HCT116 (cell line): ENCODE measurements at regions not wholly inside any gene's neighbourhood (a gene's known extent, or its start where the extent isn't known, plus 50 kb on each side); places are given as distances from the start of the nearest gene placed in this dataset.

Experiments
- ATAC-seq: fragments of 200-7000 bp; cut with Tn5 transposase; 2 replicates; pipeline ENCODE4 v1.9.1; 2020; ENCODE audit warnings: mild to moderate bottlenecking, moderate library complexity
- BruUV-seq: library from RNA; stranded (reverse); fragments of 400-500 nt; replicated peaks from 2 replicates; lab custom pipeline; 2021; lab: Mats Ljungman, UMichigan
- CTCF ChIA-PET: fragments of 300-600 bp; sonication (Branson Sonifier 250); formaldehyde crosslinking; loops from one replicate; lab custom pipeline; 2021; ENCODE audit warnings: antibody characterized with exemption; lab: Charles Lee
- POLR2A ChIA-PET: fragments of 300-600, 350-600 bp; sonication (Branson Sonifier 250); formaldehyde crosslinking; loops from one replicate; lab custom pipeline; 2021; ENCODE audit warnings: antibody characterized with exemption; lab: Charles Lee
- RAD21 ChIA-PET, 2 experiments: fragments of 300-600 bp; sonication (Branson Sonifier 250); formaldehyde crosslinking; loops; one replicate each; lab custom pipeline; 2023; ENCODE audit warnings: low total read pairs in 2 of 2; ENCODE audit not compliant: uncharacterized antibody in 2 of 2, unreplicated experiment in 2 of 2, low non-redundant PET in 1 of 2; lab: Charles Lee
- DNase-seq: peaks from one replicate; pipeline ENCODE4 v3.0.0-alpha.2; 2010; ENCODE audit warnings: low read depth, low spot score
- H2AFZ ChIP-seq: fragments of 200-600 bp; shearing (Covaris generic), sonication (generic); 2 replicates; pipeline ENCODE4 v1.6.1; 2017; ENCODE audit warnings: low read depth, mixed run types, mixed read lengths, antibody characterized with exemption, low read length; ENCODE audit not compliant: poor library complexity, severe bottlenecking
- H3K27ac ChIP-seq: 2 replicates; pipeline ENCODE4 v1.5.1; 2012; ENCODE audit warnings: low read depth, low read length
- H3K27me3 ChIP-seq: fragments of 200-600 bp; sonication (generic); 2 replicates; pipeline ENCODE4 v1.6.1; 2016; ENCODE audit warnings: mixed run types, low read length, mixed read lengths; ENCODE audit not compliant: insufficient read depth
- H3K36me3 ChIP-seq, 2 experiments: fragments of 200-500 bp in 1 of 2; fragments of 200-600 bp in 1 of 2; sonication (Bioruptor generic) in 1 of 2; sonication (generic) in 1 of 2; 2 replicates each; pipeline versions ENCODE4 v1.5.1 to v1.6.1; 2014 to 2016; ENCODE audit warnings: low read length in 2 of 2, inconsistent platforms in 1 of 2, mixed read lengths in 1 of 2, mixed run types in 1 of 2; ENCODE audit not compliant: insufficient read depth in 2 of 2, control insufficient read depth in 1 of 2
- H3K4me1 ChIP-seq, 2 experiments: fragments of 200-600 bp in 1 of 2; sonication (generic) in 1 of 2; 2 replicates each; pipeline versions ENCODE4 v1.5.1 to v1.6.1; 2012 to 2017; ENCODE audit warnings: low read length in 2 of 2, inconsistent platforms in 1 of 2, mild to moderate bottlenecking in 1 of 2, mixed read lengths in 1 of 2, mixed run types in 1 of 2, moderate library complexity in 1 of 2; ENCODE audit not compliant: insufficient read depth in 2 of 2, control insufficient read depth in 1 of 2
- H3K4me2 ChIP-seq: fragments of 200-600 bp; sonication (generic); 2 replicates; pipeline ENCODE4 v1.6.1; 2017; ENCODE audit warnings: mixed run types, low read length, mixed read lengths
- H3K4me3 ChIP-seq, 2 experiments: fragments of 200-600 bp in 1 of 2; sonication (generic) in 1 of 2; replicated peaks in 1 of 2; 2 replicates each; pipeline ENCODE4 v1.5.1; 2011 to 2016; ENCODE audit warnings: low read length in 2 of 2, control low read depth in 1 of 2, low read depth in 1 of 2, mild to moderate bottlenecking in 1 of 2, mixed read lengths in 1 of 2, mixed run types in 1 of 2
- H3K79me2 ChIP-seq: fragments of 200-600 bp; sonication (generic); 2 replicates; pipeline ENCODE4 v1.6.1; 2017; ENCODE audit warnings: mild to moderate bottlenecking, mixed run types, low read length, moderate library complexity, mixed read lengths; ENCODE audit not compliant: insufficient read depth
- H3K9ac ChIP-seq: fragments of 200-600 bp; sonication (generic); 2 replicates; pipeline ENCODE4 v1.6.1; 2016; ENCODE audit warnings: low read length, mixed read lengths
- H3K9me2 ChIP-seq: fragments of 200-600 bp; sonication (generic), shearing (Covaris generic); 2 replicates; pipeline ENCODE4 v1.6.1; 2017; ENCODE audit warnings: mixed run types, mild to moderate bottlenecking, moderate library complexity; ENCODE audit not compliant: insufficient read depth
- H3K9me3 ChIP-seq, 2 experiments: fragments of 200-500 bp in 1 of 2; fragments of 200-600 bp in 1 of 2; sonication (Bioruptor generic) in 1 of 2; sonication (generic) in 1 of 2; 2 replicates each; pipeline ENCODE4 v1.6.1; 2014 to 2017; ENCODE audit warnings: low read length in 2 of 2, mixed read lengths in 2 of 2, inconsistent platforms in 1 of 2, low read depth in 1 of 2, mild to moderate bottlenecking in 1 of 2, mixed run types in 1 of 2, moderate library complexity in 1 of 2; ENCODE audit not compliant: control insufficient read depth in 1 of 2, insufficient read depth in 1 of 2
- H4K20me1 ChIP-seq: fragments of 200-600 bp; sonication (generic), shearing (Covaris generic); 2 replicates; pipeline ENCODE4 v1.6.1; 2017; ENCODE audit warnings: mixed run types, mild to moderate bottlenecking, moderate library complexity; ENCODE audit not compliant: insufficient read depth
- CBX3 ChIP-seq: IDR thresholded peaks from 2 replicates; pipeline ENCODE4 v1.6.1; 2012; ENCODE audit warnings: low read depth
- CEBPB ChIP-seq: IDR thresholded peaks from 2 replicates; pipeline ENCODE4 v1.6.1; 2012; ENCODE audit warnings: low read depth
- EGR1 ChIP-seq: IDR thresholded peaks from 2 replicates; pipeline ENCODE4 v1.6.1; 2012; ENCODE audit warnings: low read depth
- ELF1 ChIP-seq: IDR thresholded peaks from 2 replicates; pipeline ENCODE4 v1.6.1; 2012; ENCODE audit warnings: low read depth, borderline replicate concordance
- EZH2 ChIP-seq: fragments of 200-600 bp; sonication (generic); IDR thresholded peaks from 2 replicates; pipeline ENCODE4 v1.6.1; 2017; ENCODE audit warnings: antibody characterized with exemption, mixed run types
- EZH2phosphoT487 ChIP-seq: fragments of 200-600 bp; IDR thresholded peaks from 2 replicates; pipeline ENCODE4 v1.6.1; 2018; ENCODE audit warnings: antibody characterized with exemption, borderline replicate concordance
- FOSL1 ChIP-seq: IDR thresholded peaks from 2 replicates; pipeline ENCODE4 v1.6.1; 2012; ENCODE audit warnings: low read depth
- JUND ChIP-seq: IDR thresholded peaks from 2 replicates; pipeline ENCODE4 v1.6.1; 2012
- MAX ChIP-seq: IDR thresholded peaks from 2 replicates; pipeline ENCODE4 v1.6.1; 2012
- POLR2A ChIP-seq: IDR thresholded peaks from 2 replicates; pipeline ENCODE4 v1.7.0; 2011; ENCODE audit warnings: borderline replicate concordance; ENCODE audit not compliant: insufficient read depth, insufficient read length; ENCODE audit errors: extremely low read depth
- POLR2AphosphoS5 ChIP-seq: IDR thresholded peaks from 2 replicates; pipeline ENCODE4 v1.6.1; 2011; ENCODE audit warnings: mild to moderate bottlenecking, low read depth, low read length, moderate library complexity
- RAD21 ChIP-seq: IDR thresholded peaks from 2 replicates; pipeline ENCODE4 v1.6.1; 2012; ENCODE audit warnings: low read depth, mild to moderate bottlenecking
- SP1 ChIP-seq: IDR thresholded peaks from 2 replicates; pipeline ENCODE4 v1.6.1; 2012; ENCODE audit warnings: low read depth
- TCF7L2 ChIP-seq: IDR thresholded peaks from 2 replicates; pipeline ENCODE4 v1.7.0; 2011; ENCODE audit warnings: borderline replicate concordance, inconsistent platforms; ENCODE audit not compliant: insufficient read depth, insufficient read length; ENCODE audit errors: extremely low read depth
- YY1 ChIP-seq: IDR thresholded peaks from 2 replicates; pipeline ENCODE4 v1.6.1; 2011; ENCODE audit warnings: low read length, low read depth, moderate library complexity, mild to moderate bottlenecking; ENCODE audit not compliant: insufficient replicate concordance; ENCODE audit errors: extremely low read depth
- ZBTB33 ChIP-seq: IDR thresholded peaks from 2 replicates; pipeline ENCODE4 v1.6.1; 2011; ENCODE audit warnings: mild to moderate bottlenecking, low read length, moderate library complexity; ENCODE audit not compliant: insufficient replicate concordance; ENCODE audit errors: extremely low read depth
- ZFX ChIP-seq: fragments of 450-650 bp; IDR thresholded peaks from 2 replicates; pipeline ENCODE4 v1.6.1; 2017
- ZNF274 ChIP-seq: fragments of 200-500 bp; sonication (Bioruptor generic); IDR thresholded peaks from 2 replicates; pipeline ENCODE4 v1.6.1; 2014; ENCODE audit warnings: mild to moderate bottlenecking, low read depth, low read length, inconsistent platforms
- intact Hi-C: fragments of 100-400 bp; cut with micrococcal nuclease; formaldehyde crosslinking; loops from 2 replicates; pipeline ENCODE4 v1.10.0; 2022
- TF ChIP-seq, protein P1 (sequence below), 3 experiments: fragments of 200-600 bp in 1 of 3; sonication (generic) in 1 of 3; IDR thresholded peaks in 2 of 3; conservative IDR thresholded peaks in 1 of 3; 2 replicates each; pipeline ENCODE4 v1.5.1; 2012 to 2017; ENCODE audit warnings: low read depth in 2 of 3, low read length in 2 of 3, antibody characterized with exemption in 1 of 3, borderline replicate concordance in 1 of 3, control low read depth in 1 of 3, mild to moderate bottlenecking in 1 of 3, mixed read lengths in 1 of 3, mixed run types in 1 of 3, moderate library complexity in 1 of 3; ENCODE audit not compliant: insufficient read depth in 1 of 3

GRCh38 chr4:119897260-119897659 lies 169.4 kb downstream of the MAD2L1 start:
- CTCF ChIA-PET: no interaction called here
- RAD21 ChIA-PET: no interaction called here
- DNase-seq (no peak), ATAC-seq (no peak)
- Histone ChIP-seq H4K20me1 (no peaks in the 10 kb centered on the region), H3K9ac (no peak overlapping the region), H3K27ac (no peak overlapping the region), H3K9me2 (no peaks in the 10 kb centered on the region), H3K4me1 (no peaks in the 10 kb centered on the region), H3K9me3 (no peaks in the 10 kb centered on the region), H3K27me3 (no peaks in the 10 kb centered on the region), H3K4me3 (no peak overlapping the region), H3K79me2 (no peaks in the 10 kb centered on the region), H2AFZ (no peak overlapping the region), H3K4me2 (no peak overlapping the region), H3K36me3 (no peaks in the 10 kb centered on the region)
- TF ChIP-seq MAX (no peak), CBX3 (no peak), EZH2 (no peak), POLR2A (no peak), TCF7L2 (no peak), CEBPB (no peak), ZNF274 (no peak), RAD21 (no peak), ELF1 (no peak), ZFX (no peak), JUND (no peak), FOSL1 (no peak), SP1 (no peak), POLR2AphosphoS5 (no peak), EZH2phosphoT487 (no peak), ZBTB33 (no peak), EGR1 (no peak), YY1 (no peak)
- TF ChIP-seq, protein P1, sequence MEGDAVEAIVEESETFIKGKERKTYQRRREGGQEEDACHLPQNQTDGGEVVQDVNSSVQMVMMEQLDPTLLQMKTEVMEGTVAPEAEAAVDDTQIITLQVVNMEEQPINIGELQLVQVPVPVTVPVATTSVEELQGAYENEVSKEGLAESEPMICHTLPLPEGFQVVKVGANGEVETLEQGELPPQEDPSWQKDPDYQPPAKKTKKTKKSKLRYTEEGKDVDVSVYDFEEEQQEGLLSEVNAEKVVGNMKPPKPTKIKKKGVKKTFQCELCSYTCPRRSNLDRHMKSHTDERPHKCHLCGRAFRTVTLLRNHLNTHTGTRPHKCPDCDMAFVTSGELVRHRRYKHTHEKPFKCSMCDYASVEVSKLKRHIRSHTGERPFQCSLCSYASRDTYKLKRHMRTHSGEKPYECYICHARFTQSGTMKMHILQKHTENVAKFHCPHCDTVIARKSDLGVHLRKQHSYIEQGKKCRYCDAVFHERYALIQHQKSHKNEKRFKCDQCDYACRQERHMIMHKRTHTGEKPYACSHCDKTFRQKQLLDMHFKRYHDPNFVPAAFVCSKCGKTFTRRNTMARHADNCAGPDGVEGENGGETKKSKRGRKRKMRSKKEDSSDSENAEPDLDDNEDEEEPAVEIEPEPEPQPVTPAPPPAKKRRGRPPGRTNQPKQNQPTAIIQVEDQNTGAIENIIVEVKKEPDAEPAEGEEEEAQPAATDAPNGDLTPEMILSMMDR (IDR thresholded peaks at IDR 0.05 in 2 of 3, conservative IDR thresholded peaks at IDR 0.05 in 1 of 3; ENCODE audit: borderline replicate concordance in 1 of 3, insufficient read depth in 1 of 3, low read depth in 2 of 3, low read length in 2 of 3): no peak
- POLR2A ChIA-PET: no interaction called here
- no TSS peak for BruUV-seq
- intact Hi-C loops: no loop called here
